HL-60 (cell line): ENCODE measurements at regions not wholly inside any gene's neighbourhood (a gene's known extent, or its start where the extent isn't known, plus 50 kb on each side); places are given as distances from the start of the nearest gene placed in this dataset.

ENCODE experiments used
- DNase-seq, 2 experiments: peaks; one replicate each; pipeline ENCODE4 v3.0.0-alpha.2; 2010 to 2020; ENCODE audit warnings: low read depth in 1 of 2, low spot score in 1 of 2
- H3K27ac ChIP-seq: fragments of 250-450 bp; sonication (Bioruptor Pico); replicated peaks from 2 replicates; pipeline ENCODE4 v1.5.1; 2020; ENCODE audit warnings: mild to moderate bottlenecking, moderate library complexity
- H3K27me3 ChIP-seq: fragments of 250-450 bp; sonication (Bioruptor Pico); 2 replicates; pipeline ENCODE4 v1.5.1; 2021; ENCODE audit warnings: mild to moderate bottlenecking, moderate library complexity; ENCODE audit not compliant: insufficient read depth, poor library complexity, severe bottlenecking
- H3K4me3 ChIP-seq: replicated peaks from 2 replicates; pipeline ENCODE4 v1.5.1; 2011; ENCODE audit warnings: mild to moderate bottlenecking, control low read depth, low read length; ENCODE audit not compliant: insufficient read depth
- GABPA ChIP-seq: IDR thresholded peaks from 2 replicates; pipeline ENCODE4 v1.6.1; 2012; ENCODE audit warnings: low read depth
- POLR2AphosphoS5 ChIP-seq: IDR thresholded peaks from 2 replicates; pipeline ENCODE4 v1.6.1; 2012; ENCODE audit warnings: low read depth
- SPI1 ChIP-seq: IDR thresholded peaks from 2 replicates; pipeline ENCODE4 v1.6.1; 2012; ENCODE audit warnings: low read depth, mild to moderate bottlenecking, borderline replicate concordance
- TF ChIP-seq, protein P1 (sequence below): IDR thresholded peaks from one replicate; pipeline ENCODE4 v1.5.1; 2011; ENCODE audit warnings: low read length, control low read depth, inconsistent platforms; ENCODE audit not compliant: insufficient read depth
- TF ChIP-seq, protein P2 (sequence below): IDR thresholded peaks from 2 replicates; pipeline ENCODE4 v1.6.1; 2012; ENCODE audit warnings: low read depth; ENCODE audit not compliant: insufficient replicate concordance

- H3K27me3 ChIP-seq = no peaks in the 10 kb centered on the region
- DNase-seq = no peak
Measured at GRCh38 chr9:11872471-11872870, 820.7 kb upstream of the TYRP1 start.

GRCh38 chr9:11874414-11874813 lies 818.8 kb upstream of the TYRP1 start:
- TF ChIP-seq SPI1 (no peak), GABPA (no peak), POLR2AphosphoS5 (no peak)
- TF ChIP-seq, protein P1, sequence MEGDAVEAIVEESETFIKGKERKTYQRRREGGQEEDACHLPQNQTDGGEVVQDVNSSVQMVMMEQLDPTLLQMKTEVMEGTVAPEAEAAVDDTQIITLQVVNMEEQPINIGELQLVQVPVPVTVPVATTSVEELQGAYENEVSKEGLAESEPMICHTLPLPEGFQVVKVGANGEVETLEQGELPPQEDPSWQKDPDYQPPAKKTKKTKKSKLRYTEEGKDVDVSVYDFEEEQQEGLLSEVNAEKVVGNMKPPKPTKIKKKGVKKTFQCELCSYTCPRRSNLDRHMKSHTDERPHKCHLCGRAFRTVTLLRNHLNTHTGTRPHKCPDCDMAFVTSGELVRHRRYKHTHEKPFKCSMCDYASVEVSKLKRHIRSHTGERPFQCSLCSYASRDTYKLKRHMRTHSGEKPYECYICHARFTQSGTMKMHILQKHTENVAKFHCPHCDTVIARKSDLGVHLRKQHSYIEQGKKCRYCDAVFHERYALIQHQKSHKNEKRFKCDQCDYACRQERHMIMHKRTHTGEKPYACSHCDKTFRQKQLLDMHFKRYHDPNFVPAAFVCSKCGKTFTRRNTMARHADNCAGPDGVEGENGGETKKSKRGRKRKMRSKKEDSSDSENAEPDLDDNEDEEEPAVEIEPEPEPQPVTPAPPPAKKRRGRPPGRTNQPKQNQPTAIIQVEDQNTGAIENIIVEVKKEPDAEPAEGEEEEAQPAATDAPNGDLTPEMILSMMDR = no peak
- TF ChIP-seq, protein P2, sequence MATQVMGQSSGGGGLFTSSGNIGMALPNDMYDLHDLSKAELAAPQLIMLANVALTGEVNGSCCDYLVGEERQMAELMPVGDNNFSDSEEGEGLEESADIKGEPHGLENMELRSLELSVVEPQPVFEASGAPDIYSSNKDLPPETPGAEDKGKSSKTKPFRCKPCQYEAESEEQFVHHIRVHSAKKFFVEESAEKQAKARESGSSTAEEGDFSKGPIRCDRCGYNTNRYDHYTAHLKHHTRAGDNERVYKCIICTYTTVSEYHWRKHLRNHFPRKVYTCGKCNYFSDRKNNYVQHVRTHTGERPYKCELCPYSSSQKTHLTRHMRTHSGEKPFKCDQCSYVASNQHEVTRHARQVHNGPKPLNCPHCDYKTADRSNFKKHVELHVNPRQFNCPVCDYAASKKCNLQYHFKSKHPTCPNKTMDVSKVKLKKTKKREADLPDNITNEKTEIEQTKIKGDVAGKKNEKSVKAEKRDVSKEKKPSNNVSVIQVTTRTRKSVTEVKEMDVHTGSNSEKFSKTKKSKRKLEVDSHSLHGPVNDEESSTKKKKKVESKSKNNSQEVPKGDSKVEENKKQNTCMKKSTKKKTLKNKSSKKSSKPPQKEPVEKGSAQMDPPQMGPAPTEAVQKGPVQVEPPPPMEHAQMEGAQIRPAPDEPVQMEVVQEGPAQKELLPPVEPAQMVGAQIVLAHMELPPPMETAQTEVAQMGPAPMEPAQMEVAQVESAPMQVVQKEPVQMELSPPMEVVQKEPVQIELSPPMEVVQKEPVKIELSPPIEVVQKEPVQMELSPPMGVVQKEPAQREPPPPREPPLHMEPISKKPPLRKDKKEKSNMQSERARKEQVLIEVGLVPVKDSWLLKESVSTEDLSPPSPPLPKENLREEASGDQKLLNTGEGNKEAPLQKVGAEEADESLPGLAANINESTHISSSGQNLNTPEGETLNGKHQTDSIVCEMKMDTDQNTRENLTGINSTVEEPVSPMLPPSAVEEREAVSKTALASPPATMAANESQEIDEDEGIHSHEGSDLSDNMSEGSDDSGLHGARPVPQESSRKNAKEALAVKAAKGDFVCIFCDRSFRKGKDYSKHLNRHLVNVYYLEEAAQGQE = no peak
- Histone ChIP-seq H3K27me3 (no peaks in the 10 kb centered on the region), H3K27ac (no peak overlapping the region), H3K4me3 (no peak overlapping the region)
- no peak for DNase-seq

More at GRCh38 chr9:11872471-11872870, 820.7 kb upstream of the TYRP1 start:
- Histone ChIP-seq H3K27ac (no peak overlapping the region), H3K4me3 (no peak overlapping the region)
- no peak for TF ChIP-seq POLR2AphosphoS5
- TF ChIP-seq, protein P2 = no peak
- TF ChIP-seq, protein P1 = no peak
- no peak for TF ChIP-seq SPI1
- TF ChIP-seq GABPA = no peak

DNA sequence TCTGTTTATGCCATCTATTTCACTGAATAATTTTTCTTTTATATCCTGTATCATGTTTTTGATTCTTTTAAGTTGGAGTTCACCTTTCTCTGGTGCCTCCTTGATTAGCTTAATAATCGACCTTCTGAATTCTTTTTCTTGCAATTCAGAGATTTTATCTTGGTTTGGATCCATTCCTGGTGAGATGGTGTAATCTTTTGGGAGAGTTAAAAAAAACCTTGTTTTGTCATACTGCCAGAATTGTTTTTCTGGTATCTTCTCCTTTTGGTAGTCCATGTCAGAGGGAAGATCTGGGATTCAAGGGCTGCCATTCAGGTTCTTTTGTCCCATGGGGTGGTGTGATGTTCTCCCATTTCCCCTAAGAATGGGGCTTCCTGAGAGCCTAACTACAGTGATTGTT lies 800.8 kb upstream of the TYRP1 start:
- no peak for DNase-seq
- Histone ChIP-seq H3K4me3 (no peak overlapping the region), H3K27ac (no peak overlapping the region), H3K27me3 (no peaks in the 10 kb centered on the region)
- TF ChIP-seq GABPA = no peak
- TF ChIP-seq, protein P2 = no peak
- TF ChIP-seq, protein P1 = no peak
- no peak for TF ChIP-seq SPI1
- no peak for TF ChIP-seq POLR2AphosphoS5
